DOHH2 (cell line): ENCODE measurements at regions not wholly inside any gene's neighbourhood (a gene's known extent, or its start where the extent isn't known, plus 50 kb on each side); places are given as distances from the start of the nearest gene placed in this dataset.

Experiments
- EZH2phosphoT487 ChIP-seq: fragments of 200-600 bp; sonication (generic); IDR thresholded peaks from 2 replicates; pipeline ENCODE4 v1.6.1; 2017; ENCODE audit warnings: borderline replicate concordance, mild to moderate bottlenecking, antibody characterized with exemption, low read length, moderate library complexity, mixed read lengths
- TF ChIP-seq, protein P1 (sequence below): fragments of 200-600 bp; sonication (generic); IDR thresholded peaks from one replicate; pipeline ENCODE4 v1.5.1; 2014; ENCODE audit warnings: antibody characterized with exemption, mild to moderate bottlenecking, low read depth, low read length; ENCODE audit not compliant: poor library complexity, severe bottlenecking

DNA sequence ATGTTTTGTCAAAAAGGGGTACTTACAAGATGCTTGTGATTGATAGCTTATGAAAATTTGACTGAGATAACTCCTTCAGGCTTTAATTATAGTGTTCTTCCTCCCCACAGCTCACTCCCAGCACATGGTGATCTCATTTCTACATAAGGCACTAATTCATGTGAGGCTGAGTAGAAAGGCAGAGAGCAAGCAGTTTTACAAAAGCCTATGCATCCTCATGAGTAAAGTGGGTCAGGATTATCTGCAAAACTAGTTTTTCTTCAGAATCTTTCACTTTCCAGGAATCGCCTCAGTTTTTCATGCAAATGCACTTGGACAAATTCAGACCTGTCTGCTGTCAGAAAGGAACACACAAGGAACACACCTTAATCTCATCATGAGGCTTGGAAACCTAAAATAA is 92.1 kb upstream of the FBN2 start:
- TF ChIP-seq, protein P1, sequence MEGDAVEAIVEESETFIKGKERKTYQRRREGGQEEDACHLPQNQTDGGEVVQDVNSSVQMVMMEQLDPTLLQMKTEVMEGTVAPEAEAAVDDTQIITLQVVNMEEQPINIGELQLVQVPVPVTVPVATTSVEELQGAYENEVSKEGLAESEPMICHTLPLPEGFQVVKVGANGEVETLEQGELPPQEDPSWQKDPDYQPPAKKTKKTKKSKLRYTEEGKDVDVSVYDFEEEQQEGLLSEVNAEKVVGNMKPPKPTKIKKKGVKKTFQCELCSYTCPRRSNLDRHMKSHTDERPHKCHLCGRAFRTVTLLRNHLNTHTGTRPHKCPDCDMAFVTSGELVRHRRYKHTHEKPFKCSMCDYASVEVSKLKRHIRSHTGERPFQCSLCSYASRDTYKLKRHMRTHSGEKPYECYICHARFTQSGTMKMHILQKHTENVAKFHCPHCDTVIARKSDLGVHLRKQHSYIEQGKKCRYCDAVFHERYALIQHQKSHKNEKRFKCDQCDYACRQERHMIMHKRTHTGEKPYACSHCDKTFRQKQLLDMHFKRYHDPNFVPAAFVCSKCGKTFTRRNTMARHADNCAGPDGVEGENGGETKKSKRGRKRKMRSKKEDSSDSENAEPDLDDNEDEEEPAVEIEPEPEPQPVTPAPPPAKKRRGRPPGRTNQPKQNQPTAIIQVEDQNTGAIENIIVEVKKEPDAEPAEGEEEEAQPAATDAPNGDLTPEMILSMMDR, result no peak
- no peak for TF ChIP-seq EZH2phosphoT487
